ENCODE measurements at regions not wholly inside any gene's neighbourhood (a gene's known extent, or its start where the extent isn't known, plus 50 kb on each side); places are given as distances from the start of the nearest gene placed in this dataset.

DNA sequence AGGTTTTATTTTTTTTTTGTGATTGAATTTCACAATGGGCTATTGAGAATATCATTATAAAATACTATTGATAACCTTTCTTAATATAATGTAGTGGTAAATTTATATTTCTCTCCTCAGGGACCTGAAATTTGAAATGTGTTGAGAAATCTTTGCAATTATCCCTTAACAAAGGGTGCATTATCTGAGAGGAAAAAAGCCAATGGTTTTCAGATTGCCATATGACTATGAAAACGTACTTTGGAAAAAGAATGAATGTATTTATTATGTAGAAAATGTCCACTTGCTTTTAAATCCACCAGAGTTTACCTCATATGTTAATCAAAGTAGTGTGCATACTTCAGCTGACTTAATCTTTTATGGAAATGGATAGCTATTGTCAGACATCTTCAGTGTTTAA lies 441.1 kb downstream of the AMY1C start:
- Histone ChIP-seq H4K20me1 (ENCODE audit: control insufficient read depth, insufficient read depth) (no peaks in the 10 kb centered on the region), H3K79me2 (ENCODE audit: control insufficient read depth, insufficient read depth, low read length) (no peaks in the 10 kb centered on the region), H3K27me3 (replicated peaks in 1 of 2; ENCODE audit: control insufficient read depth in 2 of 2, insufficient read depth in 2 of 2, low read length in 1 of 2) (no peaks in the 10 kb centered on the region), H3K36me3 (ENCODE audit: control insufficient read depth in 2 of 2, insufficient read depth in 2 of 2, low read length in 1 of 2) (no peaks in the 10 kb centered on the region), H3K9me3 (replicated peaks; ENCODE audit: control insufficient read depth, insufficient read depth, low read length) (no peaks in the 10 kb centered on the region), H2AFZ (ENCODE audit: control insufficient read depth, low read depth, low read length) (no peak overlapping the region), H3K4me3 (no peak overlapping the region), H3K27ac (ENCODE audit: control insufficient read depth, insufficient read depth) (no peak overlapping the region), H3K4me2 (ENCODE audit: control insufficient read depth, insufficient read depth) (no peak overlapping the region), H3K9ac (ENCODE audit: control insufficient read depth, insufficient read depth, low read length) (no peak overlapping the region), H3K4me1 (ENCODE audit: control insufficient read depth, insufficient read depth, low read length) (no peaks in the 10 kb centered on the region)
- intact Hi-C loops (cut with micrococcal nuclease; ENCODE audit: unreplicated experiment) (no loop called here), in situ Hi-C loops (cut with MboI) (no loop called here)
- BruUV-seq (replicated peaks), result no TSS peak
- TF ChIP-seq RBBP5 (conservative IDR thresholded peaks at IDR 0.05) (no peak), HDAC6 (IDR thresholded peaks at IDR 0.05; ENCODE audit: unreplicated experiment) (no peak)
- TF ChIP-seq, protein P1, sequence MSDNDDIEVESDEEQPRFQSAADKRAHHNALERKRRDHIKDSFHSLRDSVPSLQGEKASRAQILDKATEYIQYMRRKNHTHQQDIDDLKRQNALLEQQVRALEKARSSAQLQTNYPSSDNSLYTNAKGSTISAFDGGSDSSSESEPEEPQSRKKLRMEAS (IDR thresholded peaks at IDR 0.05; ENCODE audit: low read depth, low read length), result no peak
- TF ChIP-seq, protein P2, sequence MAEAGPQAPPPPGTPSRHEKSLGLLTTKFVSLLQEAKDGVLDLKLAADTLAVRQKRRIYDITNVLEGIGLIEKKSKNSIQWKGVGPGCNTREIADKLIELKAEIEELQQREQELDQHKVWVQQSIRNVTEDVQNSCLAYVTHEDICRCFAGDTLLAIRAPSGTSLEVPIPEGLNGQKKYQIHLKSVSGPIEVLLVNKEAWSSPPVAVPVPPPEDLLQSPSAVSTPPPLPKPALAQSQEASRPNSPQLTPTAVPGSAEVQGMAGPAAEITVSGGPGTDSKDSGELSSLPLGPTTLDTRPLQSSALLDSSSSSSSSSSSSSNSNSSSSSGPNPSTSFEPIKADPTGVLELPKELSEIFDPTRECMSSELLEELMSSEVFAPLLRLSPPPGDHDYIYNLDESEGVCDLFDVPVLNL (IDR thresholded peaks at IDR 0.05; ENCODE audit: low read depth, low read length), result no peak
- TF ChIP-seq, protein P3, sequence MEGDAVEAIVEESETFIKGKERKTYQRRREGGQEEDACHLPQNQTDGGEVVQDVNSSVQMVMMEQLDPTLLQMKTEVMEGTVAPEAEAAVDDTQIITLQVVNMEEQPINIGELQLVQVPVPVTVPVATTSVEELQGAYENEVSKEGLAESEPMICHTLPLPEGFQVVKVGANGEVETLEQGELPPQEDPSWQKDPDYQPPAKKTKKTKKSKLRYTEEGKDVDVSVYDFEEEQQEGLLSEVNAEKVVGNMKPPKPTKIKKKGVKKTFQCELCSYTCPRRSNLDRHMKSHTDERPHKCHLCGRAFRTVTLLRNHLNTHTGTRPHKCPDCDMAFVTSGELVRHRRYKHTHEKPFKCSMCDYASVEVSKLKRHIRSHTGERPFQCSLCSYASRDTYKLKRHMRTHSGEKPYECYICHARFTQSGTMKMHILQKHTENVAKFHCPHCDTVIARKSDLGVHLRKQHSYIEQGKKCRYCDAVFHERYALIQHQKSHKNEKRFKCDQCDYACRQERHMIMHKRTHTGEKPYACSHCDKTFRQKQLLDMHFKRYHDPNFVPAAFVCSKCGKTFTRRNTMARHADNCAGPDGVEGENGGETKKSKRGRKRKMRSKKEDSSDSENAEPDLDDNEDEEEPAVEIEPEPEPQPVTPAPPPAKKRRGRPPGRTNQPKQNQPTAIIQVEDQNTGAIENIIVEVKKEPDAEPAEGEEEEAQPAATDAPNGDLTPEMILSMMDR (IDR thresholded peaks at IDR 0.05 in 2 of 3, conservative IDR thresholded peaks at IDR 0.05 in 1 of 3; ENCODE audit: control insufficient read depth in 2 of 3, extremely low read depth in 1 of 3, insufficient read depth in 1 of 3, low read depth in 3 of 3, low read length in 3 of 3), result no peak
- RAD21 ChIA-PET (ENCODE audit: unreplicated experiment), result no interaction called here
- CTCF ChIA-PET, result no interaction called here
- no peak for FAIRE-seq
- POLR2A ChIA-PET, result no interaction called here
- DNase-seq (ENCODE audit: low read depth, low spot score), result no peak
- ATAC-seq, result no peak
- WGBS (ENCODE audit: insufficient coverage, insufficient replicate concordance, low lambda C conversion rate, missing lambda C conversion rate), result 3% methylated on average over 1 of the region's 1 CpG
- SMC1A ChIA-PET (ENCODE audit: uncharacterized antibody, unreplicated experiment), result no interaction called here

DNA sequence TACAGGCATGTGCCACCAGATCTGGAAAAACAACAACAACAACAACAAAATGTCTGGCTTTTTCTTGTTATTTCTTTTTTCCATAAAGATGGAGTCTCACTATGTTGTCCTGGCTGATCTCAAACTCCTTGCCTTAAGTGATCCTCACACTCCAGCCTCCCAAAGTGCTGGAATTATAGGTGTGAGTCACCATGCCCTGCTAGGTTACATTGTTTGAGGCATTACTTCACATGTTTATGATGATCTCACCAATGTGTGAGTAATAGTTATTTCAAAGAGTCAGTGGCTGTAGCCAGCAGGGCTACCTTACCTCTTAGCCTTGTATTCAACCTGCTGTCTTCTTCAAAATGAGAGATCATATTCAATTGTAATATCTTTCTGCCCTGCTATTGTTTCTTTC lies 445.7 kb downstream of the AMY1C start:
- H3K4me1 ChIP-seq (ENCODE audit: control insufficient read depth, insufficient read depth, low read length), result no peaks in the 10 kb centered on the region
- CTCF ChIA-PET, result no interaction called here
- ATAC-seq, result no peak
- TF ChIP-seq, protein P4, sequence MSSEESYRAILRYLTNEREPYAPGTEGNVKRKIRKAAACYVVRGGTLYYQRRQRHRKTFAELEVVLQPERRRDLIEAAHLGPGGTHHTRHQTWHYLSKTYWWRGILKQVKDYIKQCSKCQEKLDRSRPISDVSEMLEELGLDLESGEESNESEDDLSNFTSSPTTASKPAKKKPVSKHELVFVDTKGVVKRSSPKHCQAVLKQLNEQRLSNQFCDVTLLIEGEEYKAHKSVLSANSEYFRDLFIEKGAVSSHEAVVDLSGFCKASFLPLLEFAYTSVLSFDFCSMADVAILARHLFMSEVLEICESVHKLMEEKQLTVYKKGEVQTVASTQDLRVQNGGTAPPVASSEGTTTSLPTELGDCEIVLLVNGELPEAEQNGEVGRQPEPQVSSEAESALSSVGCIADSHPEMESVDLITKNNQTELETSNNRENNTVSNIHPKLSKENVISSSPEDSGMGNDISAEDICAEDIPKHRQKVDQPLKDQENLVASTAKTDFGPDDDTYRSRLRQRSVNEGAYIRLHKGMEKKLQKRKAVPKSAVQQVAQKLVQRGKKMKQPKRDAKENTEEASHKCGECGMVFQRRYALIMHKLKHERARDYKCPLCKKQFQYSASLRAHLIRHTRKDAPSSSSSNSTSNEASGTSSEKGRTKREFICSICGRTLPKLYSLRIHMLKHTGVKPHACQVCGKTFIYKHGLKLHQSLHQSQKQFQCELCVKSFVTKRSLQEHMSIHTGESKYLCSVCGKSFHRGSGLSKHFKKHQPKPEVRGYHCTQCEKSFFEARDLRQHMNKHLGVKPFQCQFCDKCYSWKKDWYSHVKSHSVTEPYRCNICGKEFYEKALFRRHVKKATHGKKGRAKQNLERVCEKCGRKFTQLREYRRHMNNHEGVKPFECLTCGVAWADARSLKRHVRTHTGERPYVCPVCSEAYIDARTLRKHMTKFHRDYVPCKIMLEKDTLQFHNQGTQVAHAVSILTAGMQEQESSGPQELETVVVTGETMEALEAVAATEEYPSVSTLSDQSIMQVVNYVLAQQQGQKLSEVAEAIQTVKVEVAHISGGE (CRISPR knock-in tag; IDR thresholded peaks at IDR 0.05), result no peak
- TF ChIP-seq EGR1 (IDR thresholded peaks at IDR 0.05; ENCODE audit: borderline replicate concordance in 1 of 2, low read depth in 2 of 2, low read length in 2 of 2) (no peak), HDGF (IDR thresholded peaks at IDR 0.05) (no peak)
- TF ChIP-seq, protein P1 (IDR thresholded peaks at IDR 0.05; ENCODE audit: low read depth, low read length), result no peak
- TF ChIP-seq, protein P5, sequence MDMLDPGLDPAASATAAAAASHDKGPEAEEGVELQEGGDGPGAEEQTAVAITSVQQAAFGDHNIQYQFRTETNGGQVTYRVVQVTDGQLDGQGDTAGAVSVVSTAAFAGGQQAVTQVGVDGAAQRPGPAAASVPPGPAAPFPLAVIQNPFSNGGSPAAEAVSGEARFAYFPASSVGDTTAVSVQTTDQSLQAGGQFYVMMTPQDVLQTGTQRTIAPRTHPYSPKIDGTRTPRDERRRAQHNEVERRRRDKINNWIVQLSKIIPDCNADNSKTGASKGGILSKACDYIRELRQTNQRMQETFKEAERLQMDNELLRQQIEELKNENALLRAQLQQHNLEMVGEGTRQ (IDR thresholded peaks at IDR 0.05; ENCODE audit: borderline replicate concordance, low read depth, low read length), result no peak

More for the DNA sequence above, 445.7 kb downstream of the AMY1C start:
- H3K27me3 ChIP-seq (replicated peaks in 1 of 2; ENCODE audit: control insufficient read depth in 2 of 2, insufficient read depth in 2 of 2, low read length in 1 of 2), result no peaks in the 10 kb centered on the region
- no peaks in the 10 kb centered on the region for H3K9me3 ChIP-seq (replicated peaks; ENCODE audit: control insufficient read depth, insufficient read depth, low read length)
- no peaks in the 10 kb centered on the region for H3K79me2 ChIP-seq (ENCODE audit: control insufficient read depth, insufficient read depth, low read length)
- DNase-seq (ENCODE audit: low read depth, low spot score), result no peak
- H3K4me2 ChIP-seq (ENCODE audit: control insufficient read depth, insufficient read depth), result no peak overlapping the region
- ChIA-PET POLR2A (no interaction called here), RAD21 (ENCODE audit: unreplicated experiment) (no interaction called here), SMC1A (ENCODE audit: uncharacterized antibody, unreplicated experiment) (no interaction called here)
- H3K27ac ChIP-seq (ENCODE audit: control insufficient read depth, insufficient read depth), result no peak overlapping the region
- H3K9ac ChIP-seq (ENCODE audit: control insufficient read depth, insufficient read depth, low read length), result no peak overlapping the region
- in situ Hi-C loops (cut with MboI), result no loop called here
- intact Hi-C loops (cut with micrococcal nuclease; ENCODE audit: unreplicated experiment), result no loop called here
- H3K4me3 ChIP-seq, result no peak overlapping the region
- no peaks in the 10 kb centered on the region for H4K20me1 ChIP-seq (ENCODE audit: control insufficient read depth, insufficient read depth)
- BruUV-seq (replicated peaks), result no TSS peak
- H3K36me3 ChIP-seq (ENCODE audit: control insufficient read depth in 2 of 2, insufficient read depth in 2 of 2, low read length in 1 of 2), result no peaks in the 10 kb centered on the region
- H2AFZ ChIP-seq (ENCODE audit: control insufficient read depth, low read depth, low read length), result no peak overlapping the region
- no peak for FAIRE-seq

Data from GM12878 (cell line).